NK-92 (cell line): ENCODE measurements at regions not wholly inside any gene's neighbourhood (a gene's known extent, or its start where the extent isn't known, plus 50 kb on each side); places are given as distances from the start of the nearest gene placed in this dataset.
"Not testable (repeated sequence)": the region's sequence is repeated elsewhere in the genome, so short reads cannot be mapped to it uniquely, and the experiment has no call there.

ENCODE experiments used
- DNase-seq: peaks from one replicate; lab custom pipeline; 2025; ENCODE audit not compliant: unreplicated experiment; lab: John Stamatoyannopoulos, UW

GRCh38 chr2:234203135-234203984 is 152.9 kb downstream of the SPP2 start:
- no peak for DNase-seq

DNA sequence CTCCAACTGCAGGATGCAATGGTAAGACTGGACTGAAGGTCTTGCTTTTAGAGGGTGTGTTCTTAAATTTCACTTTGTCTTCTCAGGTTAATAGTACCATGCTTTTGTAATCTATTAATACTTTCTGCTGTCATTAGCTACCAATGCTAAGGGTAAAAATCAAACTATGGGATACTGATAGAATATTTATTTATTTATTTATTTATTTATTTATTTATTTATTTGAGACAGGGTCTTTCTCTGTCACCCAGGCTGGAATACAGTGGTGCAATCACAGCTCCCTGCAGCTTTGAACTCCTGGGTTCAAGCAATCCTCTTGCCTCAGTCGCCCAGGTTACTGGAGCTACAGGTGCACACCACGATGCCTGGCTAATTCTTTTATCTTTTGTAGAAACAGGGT is 152.1 kb downstream of the SPP2 start:
- DNase-seq = no peak

DNA sequence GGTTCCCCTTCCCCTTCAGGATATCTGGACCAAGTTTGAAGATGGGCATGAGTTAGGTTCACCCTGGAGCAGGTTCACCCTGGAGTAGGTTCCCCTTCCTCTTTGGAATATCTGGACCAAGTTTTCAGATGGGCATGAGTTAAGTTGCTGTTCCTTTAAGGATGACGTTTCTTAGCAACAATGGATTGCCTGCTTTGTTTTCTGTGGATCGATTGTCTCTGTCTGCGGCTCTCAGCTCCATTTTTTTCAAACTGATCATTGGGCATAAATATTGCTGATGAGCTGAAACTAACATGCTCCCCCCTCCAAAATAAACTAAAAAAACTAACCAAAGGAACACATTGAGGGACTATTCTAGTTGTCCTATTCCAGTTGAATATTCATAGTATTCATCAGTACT is 149.5 kb downstream of the SPP2 start:
- no peak for DNase-seq

GRCh38 chr2:234198976-234199375 is 148.5 kb downstream of the SPP2 start:
- no peak for DNase-seq

DNA sequence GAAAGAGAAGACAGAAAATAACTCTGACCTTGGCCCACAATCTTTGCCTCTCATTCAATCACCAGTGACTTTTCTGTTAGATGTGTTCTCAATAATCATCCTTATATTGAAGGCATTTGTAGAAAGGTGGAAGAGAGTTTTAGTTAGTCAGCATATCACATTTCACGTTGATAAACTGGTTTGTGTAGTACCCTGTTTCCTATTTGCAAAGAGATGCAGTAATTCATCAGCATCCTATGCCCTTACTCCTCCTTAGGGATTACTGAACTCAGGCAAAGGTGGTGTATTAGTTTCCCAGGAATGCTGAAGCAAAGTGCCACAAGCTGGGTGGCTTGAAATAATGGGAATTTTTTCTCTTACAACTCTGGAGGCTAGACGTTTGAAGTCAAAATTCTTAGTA is 145.0 kb downstream of the SPP2 start:
- DNase-seq = no peak

DNA sequence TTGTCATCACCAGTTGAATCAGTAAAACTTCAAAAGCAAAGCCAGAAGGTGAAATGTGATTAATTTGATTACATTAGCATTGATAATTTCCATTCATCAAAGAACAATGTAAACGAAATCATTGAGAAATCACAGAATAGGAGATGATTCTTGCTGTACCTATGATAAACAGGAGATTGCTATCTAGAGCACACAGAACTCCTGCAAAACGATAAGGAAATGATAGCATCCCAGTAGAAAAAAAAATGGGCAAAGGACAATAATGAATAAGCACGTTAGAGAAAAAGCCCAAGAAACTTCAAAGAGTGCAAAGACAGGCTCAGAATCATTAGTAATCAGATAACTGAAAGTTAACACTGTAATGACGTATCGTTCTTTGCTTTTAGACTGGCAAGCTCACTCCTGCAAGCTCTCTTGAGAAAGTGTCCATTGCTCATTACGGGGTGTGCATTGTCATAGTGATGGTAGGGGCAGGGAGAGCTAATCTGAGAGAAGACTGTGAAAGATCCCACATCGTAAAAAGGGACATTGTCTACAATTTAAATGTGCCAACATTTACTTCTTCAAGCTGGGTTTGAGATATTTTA is 143.6 kb downstream of the SPP2 start:
- no peak for DNase-seq

DNA sequence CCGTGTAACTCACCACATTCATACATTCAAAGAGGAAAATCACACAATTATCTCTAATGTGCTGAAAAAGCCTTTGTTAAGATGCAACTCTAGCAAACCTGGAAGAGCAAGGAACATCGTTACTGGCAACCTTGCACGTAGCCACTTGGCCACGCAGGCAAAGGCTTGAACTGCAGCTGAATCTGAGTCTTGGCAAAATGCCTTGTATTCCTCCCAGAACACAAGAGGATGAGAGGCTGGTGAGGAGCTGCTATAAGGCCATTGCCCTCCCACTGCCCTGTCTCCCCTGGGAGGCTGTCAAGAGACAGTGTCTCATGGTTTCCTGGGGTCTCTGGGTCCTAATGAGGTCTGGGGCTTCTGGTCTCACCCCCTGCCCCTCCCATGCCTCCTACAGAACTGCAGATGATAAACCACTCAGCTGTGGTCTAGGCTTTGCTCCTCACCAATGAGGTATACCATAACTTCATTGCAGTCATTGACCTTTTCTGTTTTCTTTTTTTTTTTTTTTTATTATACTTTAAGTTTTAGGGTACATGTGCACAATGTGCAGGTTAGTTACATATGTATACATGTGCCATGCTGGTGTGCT is 141.4 kb downstream of the SPP2 start:
- DNase-seq = no peak

GRCh38 chr2:234189786-234190300 is 139.3 kb downstream of the SPP2 start:
- no peak for DNase-seq

DNA sequence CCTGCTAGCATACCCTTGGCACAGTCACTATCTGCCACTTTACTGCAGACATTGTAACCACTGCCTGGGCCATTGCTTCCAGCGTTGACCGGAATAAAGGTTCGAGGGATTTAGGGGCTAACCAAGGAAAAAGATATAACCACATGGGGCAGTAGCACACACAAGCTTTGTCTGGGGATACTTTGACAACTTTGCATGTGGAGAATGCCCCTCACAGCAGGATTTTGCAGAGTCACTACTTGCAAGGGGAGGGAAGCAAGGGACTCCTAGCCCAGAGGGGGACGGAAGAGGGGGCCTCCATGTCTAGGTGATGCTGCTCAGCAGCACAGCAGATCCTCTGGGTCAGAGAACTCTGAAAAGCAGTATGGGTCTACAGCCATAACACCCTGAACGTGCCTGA is 138.7 kb downstream of the SPP2 start:
- no peak for DNase-seq

GRCh38 chr2:234187646-234188174 is 137.2 kb downstream of the SPP2 start:
- DNase-seq = no peak

DNA sequence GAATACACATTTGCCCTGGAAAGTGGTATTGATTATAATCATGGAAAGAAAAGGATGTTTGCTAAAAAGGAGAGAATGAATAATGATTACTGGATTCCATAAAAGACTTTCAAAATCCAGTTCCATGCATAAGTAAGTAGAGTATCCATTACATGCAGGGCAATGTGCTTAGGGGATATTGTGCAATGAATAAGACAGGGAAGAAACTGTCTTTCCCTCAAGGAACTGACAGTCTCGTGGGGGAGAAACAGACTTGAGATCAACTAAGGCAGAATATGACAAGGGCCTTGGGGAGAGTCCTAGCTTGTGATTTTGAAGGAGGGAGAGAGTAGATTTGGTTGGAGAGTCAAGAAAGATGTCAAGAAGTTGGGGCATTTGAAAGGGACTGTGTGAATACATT is 130.6 kb downstream of the SPP2 start:
- no peak for DNase-seq

GRCh38 chr2:234179031-234179363 is 128.5 kb downstream of the SPP2 start:
- no peak for DNase-seq

- no peak for DNase-seq
Measured at GRCh38 chr2:234178330-234179030, 128.0 kb downstream of the SPP2 start.

- no peak for DNase-seq
Measured at GRCh38 chr2:234175649-234176048, 125.1 kb downstream of the SPP2 start.

DNA sequence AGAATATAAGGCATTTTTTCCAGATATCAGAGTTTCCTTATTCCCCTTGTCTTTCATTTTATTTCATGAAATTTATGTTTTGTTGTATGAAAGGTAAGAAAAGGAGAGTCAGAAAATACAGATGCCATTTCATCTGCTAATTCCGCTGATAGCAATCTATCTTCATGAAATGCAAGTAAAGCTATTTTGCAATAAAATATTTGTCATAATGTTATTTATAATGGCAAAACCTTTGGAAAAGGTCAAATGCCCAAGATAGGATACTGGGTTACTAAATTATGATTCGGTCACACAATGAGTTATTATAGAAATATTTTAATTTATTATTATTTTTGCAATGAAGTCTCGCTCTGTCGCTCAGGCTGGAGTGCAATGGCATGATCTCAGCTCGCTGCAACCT is 124.2 kb downstream of the SPP2 start:
- no peak for DNase-seq

- no peak for DNase-seq
Measured at GRCh38 chr2:234172532-234172931, 122.0 kb downstream of the SPP2 start.

DNA sequence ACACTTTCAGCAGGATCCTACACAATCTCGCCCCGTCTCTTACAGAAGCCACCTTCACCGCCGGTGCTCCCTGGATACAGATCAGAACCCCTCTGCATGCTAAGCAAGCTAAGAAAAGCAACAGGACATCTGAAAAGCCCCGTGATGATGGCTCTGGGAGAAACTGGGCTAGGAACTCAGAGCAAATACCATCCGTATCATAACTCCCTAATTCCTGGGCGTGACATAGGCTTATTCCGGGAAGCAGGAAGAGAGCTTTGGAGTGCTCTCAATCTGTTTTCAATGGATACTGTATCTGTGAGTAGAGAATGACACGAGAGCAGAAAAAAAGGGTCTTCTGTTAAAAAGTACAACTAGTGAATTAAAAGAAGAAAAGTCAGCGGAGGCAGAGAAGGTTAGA is 121.6 kb downstream of the SPP2 start:
- no peak for DNase-seq

DNA sequence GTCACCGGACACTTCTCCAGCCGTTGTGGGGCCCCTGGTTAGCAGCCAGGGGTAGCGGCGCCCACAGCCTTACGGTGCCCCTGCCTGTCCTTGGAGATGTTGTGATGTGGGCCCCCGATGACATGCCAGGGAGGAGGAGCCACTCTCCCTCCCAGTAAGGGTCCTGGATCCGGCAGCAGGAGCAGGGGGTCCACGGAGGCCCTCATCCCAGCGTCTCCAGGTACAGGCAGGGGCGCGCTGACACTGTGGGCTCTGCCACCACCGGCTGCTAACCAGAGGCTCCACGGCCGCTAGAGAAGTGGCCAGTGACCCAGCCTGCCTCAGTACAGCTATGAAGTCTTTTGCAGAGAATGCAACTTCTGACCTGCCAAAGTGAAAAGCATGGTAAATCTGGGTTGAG is 121.2 kb downstream of the SPP2 start:
- DNase-seq = no peak

DNA sequence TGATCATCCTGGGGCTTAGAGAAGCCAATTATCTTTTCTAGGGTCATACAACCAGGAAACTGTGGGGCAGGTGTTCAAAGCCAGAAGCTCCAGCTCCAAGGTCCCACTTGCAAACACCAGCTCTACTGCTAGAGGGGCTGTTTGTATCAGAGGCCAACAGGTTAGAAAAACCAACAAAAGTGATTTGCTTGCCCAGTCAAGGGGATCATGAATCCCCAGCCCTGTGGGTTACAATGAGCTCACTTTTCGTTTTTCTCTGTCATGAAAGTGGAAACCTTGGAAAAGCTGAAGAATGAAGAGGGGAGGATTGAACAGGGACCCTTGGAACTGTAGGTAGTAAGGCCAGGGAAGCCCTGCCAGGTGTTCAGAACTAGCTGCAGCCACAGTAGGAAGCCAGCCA is 119.2 kb downstream of the SPP2 start:
- DNase-seq = no peak

- not testable (repeated sequence) for DNase-seq
Measured at GRCh38 chr2:234168605-234169570, 118.4 kb downstream of the SPP2 start.
